HepG2 (cell line): ENCODE measurements at regions not wholly inside any gene's neighbourhood (a gene's known extent, or its start where the extent isn't known, plus 50 kb on each side); places are given as distances from the start of the nearest gene placed in this dataset.

Experiments used
- ADNP ChIP-seq: sonication (generic); formaldehyde crosslinking; IDR thresholded peaks from 2 replicates; pipeline ENCODE4 v1.4.0; 2020; ENCODE audit warnings: missing genetic modification reagents
- CTCF ChIP-seq: sonication (generic); formaldehyde crosslinking; IDR thresholded peaks from 2 replicates; pipeline ENCODE4 v1.5.0; 2020; ENCODE audit warnings: mild to moderate bottlenecking, missing genetic modification reagents, moderate library complexity
- KDM1A ChIP-seq: IDR thresholded peaks from 2 replicates; pipeline ENCODE4 v1.6.1; 2016; ENCODE audit warnings: missing compliant biosample characterization
- MAX ChIP-seq: IDR thresholded peaks from 2 replicates; pipeline ENCODE4 v1.6.1; 2012; ENCODE audit warnings: inconsistent platforms
- NR2C2 ChIP-seq: sonication (generic); formaldehyde crosslinking; IDR thresholded peaks from 2 replicates; pipeline ENCODE4 v1.4.0; 2020; ENCODE audit warnings: missing genetic modification reagents, mild to moderate bottlenecking, moderate library complexity, borderline replicate concordance
- POLR2A ChIP-seq, 2 experiments: IDR thresholded peaks; 2 replicates each; pipeline ENCODE4 v1.6.1; 2011; ENCODE audit warnings: low read depth in 2 of 2, low read length in 2 of 2, mild to moderate bottlenecking in 1 of 2, moderate library complexity in 1 of 2; ENCODE audit not compliant: insufficient read depth in 1 of 2
- SKIL ChIP-seq: sonication (generic); formaldehyde crosslinking; IDR thresholded peaks from 2 replicates; pipeline ENCODE4 v1.8.0; 2022; ENCODE audit warnings: missing genetic modification reagents, mild to moderate bottlenecking, moderate library complexity, borderline replicate concordance
- SMC3 ChIP-seq: IDR thresholded peaks from 2 replicates; pipeline ENCODE4 v1.6.1; 2011; ENCODE audit warnings: low read length, improper control_type of control experiment
- TAF1 ChIP-seq: sonication (generic); formaldehyde crosslinking; IDR thresholded peaks from 2 replicates; pipeline ENCODE4 v1.4.0; 2020; ENCODE audit warnings: missing genetic modification reagents
- THAP8 ChIP-seq: sonication (generic); formaldehyde crosslinking; IDR thresholded peaks from 2 replicates; pipeline ENCODE4 v1.5.1; 2020; ENCODE audit warnings: missing genetic modification reagents, mild to moderate bottlenecking, borderline replicate concordance
- ZFP62 ChIP-seq: sonication (generic); formaldehyde crosslinking; IDR thresholded peaks from 2 replicates; pipeline ENCODE4 v1.4.0; 2020; ENCODE audit warnings: missing genetic modification reagents
- ZNF281 ChIP-seq: sonication (generic); formaldehyde crosslinking; IDR thresholded peaks from 2 replicates; pipeline ENCODE4 v1.4.0; 2020; ENCODE audit warnings: missing genetic modification reagents, borderline replicate concordance
- ZNF609 ChIP-seq: sonication (generic); formaldehyde crosslinking; IDR thresholded peaks from 2 replicates; pipeline ENCODE4 v1.4.0; 2020; ENCODE audit warnings: mild to moderate bottlenecking, missing genetic modification reagents, borderline replicate concordance
- ZNF687 ChIP-seq: sonication (generic); formaldehyde crosslinking; IDR thresholded peaks from 2 replicates; pipeline ENCODE4 v1.5.1; 2020; ENCODE audit warnings: mild to moderate bottlenecking, missing genetic modification reagents, moderate library complexity

GRCh38 chr10:9911488-9911887 is 1106.2 kb upstream of the CELF2 start:
- TF ChIP-seq CTCF (CRISPR knock-in tag) (no peak), ZNF687 (no peak), KDM1A (no peak), THAP8 (CRISPR knock-in tag) (no peak), ZFP62 (CRISPR knock-in tag) (no peak), MAX (no peak), NR2C2 (no peak), TAF1 (CRISPR knock-in tag) (no peak), ZNF609 (no peak), ZNF281 (CRISPR knock-in tag) (no peak), SKIL (CRISPR knock-in tag) (no peak), SMC3 (no peak), POLR2A (IDR thresholded peaks at IDR 0.05; ENCODE audit: insufficient read depth in 1 of 2, low read depth in 2 of 2, low read length in 2 of 2) (no peak), ADNP (CRISPR knock-in tag) (no peak)
